ENCODE measurements at regions not wholly inside any gene's neighbourhood (a gene's known extent, or its start where the extent isn't known, plus 50 kb on each side); places are given as distances from the start of the nearest gene placed in this dataset.

- no peaks in the 10 kb centered on the region for H3K27me3 ChIP-seq (ENCODE audit: low read length)
- H3K79me2 ChIP-seq (ENCODE audit: low read length): no peaks in the 10 kb centered on the region
- no peaks in the 10 kb centered on the region for H3K9me3 ChIP-seq (ENCODE audit: low read length)
- H3K4me3 ChIP-seq (ENCODE audit: low read length): no peak overlapping the region
- no peak overlapping the region for H2AFZ ChIP-seq (ENCODE audit: low read length)
- no peaks in the 10 kb centered on the region for H3K36me3 ChIP-seq (ENCODE audit: insufficient read depth, low read length)
- H3K27ac ChIP-seq (ENCODE audit: low read length): no peak overlapping the region
- no peaks in the 10 kb centered on the region for H3K9me2 ChIP-seq (replicated peaks; ENCODE audit: insufficient read depth, low read length)
- H3K4me2 ChIP-seq (ENCODE audit: low read depth, low read length, poor library complexity, severe bottlenecking): no peak overlapping the region
- no peak for DNase-seq
- no peaks in the 10 kb centered on the region for H4K20me1 ChIP-seq (ENCODE audit: insufficient read depth, low read depth, low read length)
- H3K4me1 ChIP-seq (ENCODE audit: low read length): peaks cover 24% of the 10 kb centered on the region
- no peak overlapping the region for H3K9ac ChIP-seq (ENCODE audit: low read length)
These were observed 164.4 kb downstream of the BRD1 start for GRCh38 chr22:49663311-49663711.

DNA sequence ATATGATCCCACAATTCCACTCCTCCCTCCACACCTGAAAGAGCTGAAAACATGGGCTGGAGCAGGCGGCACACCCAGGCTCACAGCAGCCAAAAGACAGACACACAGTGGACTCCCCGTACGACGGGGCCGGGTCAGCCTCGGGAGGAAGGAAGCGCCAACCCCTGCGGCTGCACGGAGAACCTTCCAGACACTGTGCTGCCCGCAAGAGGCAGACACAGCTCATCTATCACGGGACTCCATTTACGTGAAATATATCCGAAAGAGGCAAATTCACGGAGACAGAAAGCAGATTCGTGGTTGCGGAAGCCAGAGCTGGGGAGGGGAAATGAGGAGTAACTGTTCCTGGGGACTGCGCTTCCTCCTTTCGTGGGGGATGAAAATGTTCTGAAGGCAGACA lies 165.0 kb downstream of the BRD1 start:
- H3K4me1 ChIP-seq (ENCODE audit: low read length): peaks cover 24% of the 10 kb centered on the region
- H3K4me2 ChIP-seq (ENCODE audit: low read depth, low read length, poor library complexity, severe bottlenecking): no peak overlapping the region
- H3K9me2 ChIP-seq (replicated peaks; ENCODE audit: insufficient read depth, low read length): no peaks in the 10 kb centered on the region
- no peaks in the 10 kb centered on the region for H3K27me3 ChIP-seq (ENCODE audit: low read length)
- H3K9me3 ChIP-seq (ENCODE audit: low read length): no peaks in the 10 kb centered on the region
- no peak overlapping the region for H3K4me3 ChIP-seq (ENCODE audit: low read length)
- H3K9ac ChIP-seq (ENCODE audit: low read length): no peak overlapping the region
- no peak overlapping the region for H2AFZ ChIP-seq (ENCODE audit: low read length)
- H3K27ac ChIP-seq (ENCODE audit: low read length): no peak overlapping the region
- no peak for DNase-seq
- H4K20me1 ChIP-seq (ENCODE audit: insufficient read depth, low read depth, low read length): no peaks in the 10 kb centered on the region
- no peaks in the 10 kb centered on the region for H3K36me3 ChIP-seq (ENCODE audit: insufficient read depth, low read length)
- H3K79me2 ChIP-seq (ENCODE audit: low read length): no peaks in the 10 kb centered on the region

DNA sequence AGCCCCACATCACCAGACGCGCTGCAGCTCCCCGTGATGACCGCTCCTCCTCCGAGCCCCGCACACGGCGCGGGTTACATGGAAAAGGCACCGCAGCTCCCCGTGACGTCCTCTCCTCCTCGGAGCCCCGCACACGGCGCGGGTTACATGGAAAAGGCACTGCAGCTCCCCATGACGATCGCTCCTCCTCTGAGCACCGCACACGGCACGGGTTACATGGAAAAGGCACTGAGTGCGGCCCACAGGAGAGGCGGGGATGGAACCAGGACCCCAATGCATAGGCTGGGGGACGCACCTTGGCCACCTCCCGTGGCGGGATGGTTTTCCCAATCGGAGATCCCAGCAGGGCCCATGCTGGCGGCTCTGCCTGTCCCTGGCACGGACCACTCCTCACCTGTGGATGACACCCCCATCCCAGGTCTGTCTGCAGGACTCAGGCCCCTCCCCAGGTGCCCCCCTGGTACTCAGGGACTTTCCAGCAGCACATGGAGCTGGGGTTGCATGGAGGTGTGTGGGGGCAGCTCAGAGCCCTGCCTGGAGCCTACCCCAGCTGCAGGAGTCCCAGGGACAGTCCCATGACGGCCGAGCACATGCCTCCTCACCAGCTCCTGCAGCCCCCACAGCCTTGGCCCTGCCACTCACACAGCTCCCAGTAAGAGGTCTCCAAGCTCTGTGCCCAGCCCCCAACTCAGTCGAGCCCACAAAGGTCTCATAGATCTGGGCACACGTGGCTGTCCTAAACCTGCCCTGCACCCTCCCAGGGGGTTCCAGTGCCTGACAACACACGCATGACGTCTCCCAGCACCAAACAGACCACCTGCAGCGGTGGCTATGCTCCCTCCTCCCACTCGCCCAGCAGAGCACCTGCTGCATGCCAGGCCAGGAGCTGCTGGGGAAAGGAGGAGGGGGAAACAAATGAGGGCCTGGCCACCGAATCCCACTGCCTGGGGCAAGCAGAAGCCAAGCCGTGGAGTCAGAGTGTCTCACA lies 166.6 kb downstream of the BRD1 start:
- peak; percentile 53 for DNase-seq
- Histone ChIP-seq H3K36me3 (ENCODE audit: insufficient read depth, low read length) (peaks cover 6% of the 10 kb centered on the region), H3K4me3 (ENCODE audit: low read length) (no peak overlapping the region), H3K79me2 (ENCODE audit: low read length) (peaks cover 6% of the 10 kb centered on the region), H3K27ac (ENCODE audit: low read length) (no peak overlapping the region), H3K4me2 (ENCODE audit: low read depth, low read length, poor library complexity, severe bottlenecking) (peak overlapping the region; percentile 51), H3K4me1 (ENCODE audit: low read length) (peaks cover 16% of the 10 kb centered on the region), H3K9ac (ENCODE audit: low read length) (peak overlapping the region; percentile 49; the same call in 1 of the 2 replicates), H2AFZ (ENCODE audit: low read length) (no peak overlapping the region; the same call in 1 of the 2 replicates), H3K9me3 (ENCODE audit: low read length) (no peaks in the 10 kb centered on the region), H3K27me3 (ENCODE audit: low read length) (no peaks in the 10 kb centered on the region), H4K20me1 (ENCODE audit: insufficient read depth, low read depth, low read length) (no peaks in the 10 kb centered on the region; the same call in 1 of the 2 replicates), H3K9me2 (replicated peaks; ENCODE audit: insufficient read depth, low read length) (no peaks in the 10 kb centered on the region)

- no peaks in the 10 kb centered on the region for H3K27me3 ChIP-seq (ENCODE audit: low read length)
- H3K36me3 ChIP-seq (ENCODE audit: insufficient read depth, low read length): peaks cover 14% of the 10 kb centered on the region
- no peaks in the 10 kb centered on the region for H3K9me3 ChIP-seq (ENCODE audit: low read length)
- peaks cover 14% of the 10 kb centered on the region for H3K79me2 ChIP-seq (ENCODE audit: low read length)
- H3K4me2 ChIP-seq (ENCODE audit: low read depth, low read length, poor library complexity, severe bottlenecking): no peak overlapping the region
- H3K4me3 ChIP-seq (ENCODE audit: low read length): no peak overlapping the region
- H4K20me1 ChIP-seq (ENCODE audit: insufficient read depth, low read depth, low read length): peaks cover 6% of the 10 kb centered on the region; the same call in 1 of the 2 replicates
- H3K9me2 ChIP-seq (replicated peaks; ENCODE audit: insufficient read depth, low read length): no peaks in the 10 kb centered on the region
- no peak overlapping the region for H3K27ac ChIP-seq (ENCODE audit: low read length)
- no peak overlapping the region for H2AFZ ChIP-seq (ENCODE audit: low read length)
- H3K9ac ChIP-seq (ENCODE audit: low read length): no peak overlapping the region
- DNase-seq: no peak
- H3K4me1 ChIP-seq (ENCODE audit: low read length): peaks cover 24% of the 10 kb centered on the region
These were observed 167.4 kb downstream of the BRD1 start for GRCh38 chr22:49660321-49660720.

- Histone ChIP-seq H3K79me2 (ENCODE audit: low read length) (peaks cover 18% of the 10 kb centered on the region), H3K36me3 (ENCODE audit: insufficient read depth, low read length) (peaks cover 18% of the 10 kb centered on the region), H3K9me3 (ENCODE audit: low read length) (no peaks in the 10 kb centered on the region), H3K4me2 (ENCODE audit: low read depth, low read length, poor library complexity, severe bottlenecking) (no peak overlapping the region), H3K9ac (ENCODE audit: low read length) (no peak overlapping the region), H3K9me2 (replicated peaks; ENCODE audit: insufficient read depth, low read length) (no peaks in the 10 kb centered on the region), H4K20me1 (ENCODE audit: insufficient read depth, low read depth, low read length) (peaks cover 10% of the 10 kb centered on the region; the same call in 1 of the 2 replicates), H3K27ac (ENCODE audit: low read length) (no peak overlapping the region), H3K4me3 (ENCODE audit: low read length) (no peak overlapping the region), H2AFZ (ENCODE audit: low read length) (no peak overlapping the region), H3K27me3 (ENCODE audit: low read length) (no peaks in the 10 kb centered on the region), H3K4me1 (ENCODE audit: low read length) (peaks cover 28% of the 10 kb centered on the region)
- no peak for DNase-seq
These were observed 167.8 kb downstream of the BRD1 start for GRCh38 chr22:49659924-49660315.

GRCh38 chr22:49659281-49659923 lies 168.3 kb downstream of the BRD1 start:
- H3K4me3 ChIP-seq (ENCODE audit: low read length): no peak overlapping the region
- H3K4me1 ChIP-seq (ENCODE audit: low read length): peaks cover 31% of the 10 kb centered on the region
- no peaks in the 10 kb centered on the region for H3K27me3 ChIP-seq (ENCODE audit: low read length)
- no peak overlapping the region for H3K9ac ChIP-seq (ENCODE audit: low read length)
- no peak overlapping the region for H3K27ac ChIP-seq (ENCODE audit: low read length)
- no peaks in the 10 kb centered on the region for H3K9me3 ChIP-seq (ENCODE audit: low read length)
- no peak for DNase-seq
- H2AFZ ChIP-seq (ENCODE audit: low read length): no peak overlapping the region
- H4K20me1 ChIP-seq (ENCODE audit: insufficient read depth, low read depth, low read length): peaks cover 12% of the 10 kb centered on the region; the same call in 1 of the 2 replicates
- H3K9me2 ChIP-seq (replicated peaks; ENCODE audit: insufficient read depth, low read length): no peaks in the 10 kb centered on the region
- H3K36me3 ChIP-seq (ENCODE audit: insufficient read depth, low read length): peaks cover 23% of the 10 kb centered on the region
- peaks cover 23% of the 10 kb centered on the region for H3K79me2 ChIP-seq (ENCODE audit: low read length)
- H3K4me2 ChIP-seq (ENCODE audit: low read depth, low read length, poor library complexity, severe bottlenecking): no peak overlapping the region

GRCh38 chr22:49658902-49659280 lies 168.8 kb downstream of the BRD1 start:
- Histone ChIP-seq H3K9me3 (ENCODE audit: low read length) (no peaks in the 10 kb centered on the region), H3K27ac (ENCODE audit: low read length) (no peak overlapping the region), H4K20me1 (ENCODE audit: insufficient read depth, low read depth, low read length) (peaks cover 15% of the 10 kb centered on the region)

DNA sequence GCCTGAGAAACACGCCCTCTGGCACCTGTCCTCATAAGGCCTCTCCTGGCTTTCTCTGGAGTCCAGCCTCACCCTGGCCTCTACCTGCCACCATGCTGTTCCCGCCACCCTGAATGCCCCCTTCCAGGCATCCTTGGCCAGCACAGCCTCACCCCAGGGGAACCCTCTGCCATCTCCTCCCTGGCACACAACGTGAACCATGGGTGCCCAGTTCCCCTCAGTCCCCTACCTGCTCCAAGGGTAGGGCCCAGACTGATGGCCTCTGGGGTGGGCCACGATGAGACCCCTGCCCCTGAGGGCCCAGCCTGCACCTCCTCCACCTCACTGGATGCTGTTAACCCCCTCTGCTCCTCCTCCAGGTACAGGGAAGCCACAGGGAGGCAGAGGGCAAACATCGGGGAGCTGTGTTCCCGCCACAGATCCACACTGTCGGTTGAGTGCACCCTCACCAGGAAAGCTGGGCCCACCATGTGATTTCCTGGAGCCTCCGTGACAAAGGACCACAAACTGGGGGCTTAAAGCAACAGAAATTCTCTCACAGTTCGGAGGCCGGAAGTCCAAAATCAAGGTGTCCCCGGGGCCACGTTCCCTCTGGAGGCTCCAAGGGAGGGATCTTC lies 169.6 kb downstream of the BRD1 start:
- H2AFZ ChIP-seq (ENCODE audit: low read length): peak overlapping the region; percentile 2; the same call in 1 of the 2 replicates
- H3K79me2 ChIP-seq (ENCODE audit: low read length): peaks cover 36% of the 10 kb centered on the region
- no peaks in the 10 kb centered on the region for H3K9me3 ChIP-seq (ENCODE audit: low read length)
- H3K4me1 ChIP-seq (ENCODE audit: low read length): peaks cover 31% of the 10 kb centered on the region
- DNase-seq: no peak
- no peaks in the 10 kb centered on the region for H3K27me3 ChIP-seq (ENCODE audit: low read length)
- no peak overlapping the region for H3K4me3 ChIP-seq (ENCODE audit: low read length)
- H3K36me3 ChIP-seq (ENCODE audit: insufficient read depth, low read length): peaks cover 36% of the 10 kb centered on the region
- peak overlapping the region; percentile 1; the same call in 1 of the 2 replicates for H3K9ac ChIP-seq (ENCODE audit: low read length)
- H3K27ac ChIP-seq (ENCODE audit: low read length): no peak overlapping the region
- H3K4me2 ChIP-seq (ENCODE audit: low read depth, low read length, poor library complexity, severe bottlenecking): no peak overlapping the region
- peaks cover 19% of the 10 kb centered on the region for H4K20me1 ChIP-seq (ENCODE audit: insufficient read depth, low read depth, low read length)
- H3K9me2 ChIP-seq (replicated peaks; ENCODE audit: insufficient read depth, low read length): no peaks in the 10 kb centered on the region

More at GRCh38 chr22:49658902-49659280, 168.8 kb downstream of the BRD1 start:
- Histone ChIP-seq H2AFZ (ENCODE audit: low read length) (no peak overlapping the region), H3K9ac (ENCODE audit: low read length) (no peak overlapping the region), H3K4me3 (ENCODE audit: low read length) (no peak overlapping the region), H3K4me1 (ENCODE audit: low read length) (peaks cover 31% of the 10 kb centered on the region), H3K4me2 (ENCODE audit: low read depth, low read length, poor library complexity, severe bottlenecking) (no peak overlapping the region), H3K79me2 (ENCODE audit: low read length) (peaks cover 28% of the 10 kb centered on the region), H3K27me3 (ENCODE audit: low read length) (no peaks in the 10 kb centered on the region), H3K9me2 (replicated peaks; ENCODE audit: insufficient read depth, low read length) (no peaks in the 10 kb centered on the region), H3K36me3 (ENCODE audit: insufficient read depth, low read length) (peaks cover 28% of the 10 kb centered on the region)
- DNase-seq: no peak

All from Karpas-422 (cell line).